ENCODE measurements at regions not wholly inside any gene's neighbourhood (a gene's known extent, or its start where the extent isn't known, plus 50 kb on each side); places are given as distances from the start of the nearest gene placed in this dataset.
"Not testable (repeated sequence)": the region's sequence is repeated elsewhere in the genome, so short reads cannot be mapped to it uniquely, and the experiment has no call there.

- DNase-seq (ENCODE audit: low spot score): no peak
Measured at GRCh38 chr4:138499627-138500026, 257.5 kb upstream of the SLC7A11 start.

GRCh38 chr4:138494931-138495330 lies 252.8 kb upstream of the SLC7A11 start:
- no peak for DNase-seq (ENCODE audit: low spot score)

GRCh38 chr4:138494116-138494515 lies 252.0 kb upstream of the SLC7A11 start:
- no peak for DNase-seq (ENCODE audit: low spot score)

GRCh38 chr4:138492176-138492575 lies 250.0 kb upstream of the SLC7A11 start:
- no peak for DNase-seq (ENCODE audit: low spot score)

- DNase-seq (ENCODE audit: low spot score): no peak
Measured at GRCh38 chr4:138488533-138488932, 246.4 kb upstream of the SLC7A11 start.

- DNase-seq (ENCODE audit: low spot score): peak; percentile 25
Measured at GRCh38 chr4:138487670-138488069, 245.5 kb upstream of the SLC7A11 start.

- DNase-seq (ENCODE audit: low spot score): no peak
Measured at GRCh38 chr4:138487230-138487629, 245.1 kb upstream of the SLC7A11 start.

- DNase-seq (ENCODE audit: low spot score): no peak
Measured at GRCh38 chr4:138485498-138485897, 243.3 kb upstream of the SLC7A11 start.

GRCh38 chr4:138475116-138475515 lies 233.0 kb upstream of the SLC7A11 start:
- no peak for DNase-seq (ENCODE audit: low spot score)

- no peak for DNase-seq (ENCODE audit: low spot score)
Measured at GRCh38 chr4:138473339-138473738, 231.2 kb upstream of the SLC7A11 start.

- no peak for DNase-seq (ENCODE audit: low spot score)
Measured at GRCh38 chr4:138460477-138461414, 218.6 kb upstream of the SLC7A11 start.

- no peak for DNase-seq (ENCODE audit: low spot score)
Measured at GRCh38 chr4:138458751-138459150, 216.6 kb upstream of the SLC7A11 start.

- DNase-seq (ENCODE audit: low spot score): not testable (repeated sequence)
Measured at GRCh38 chr4:138456349-138456748, 214.2 kb upstream of the SLC7A11 start.

- DNase-seq (ENCODE audit: low spot score): no peak
Measured at GRCh38 chr4:138455097-138455496, 212.9 kb upstream of the SLC7A11 start.

- DNase-seq (ENCODE audit: low spot score): no peak
Measured at GRCh38 chr4:138452826-138453225, 210.7 kb upstream of the SLC7A11 start.

GRCh38 chr4:138451276-138451663 lies 209.1 kb upstream of the SLC7A11 start:
- DNase-seq (ENCODE audit: low spot score): no peak

GRCh38 chr4:138450546-138451275 lies 208.6 kb upstream of the SLC7A11 start:
- no peak for DNase-seq (ENCODE audit: low spot score)

GRCh38 chr4:138449938-138450337 lies 207.8 kb upstream of the SLC7A11 start:
- DNase-seq (ENCODE audit: low spot score): no peak

GRCh38 chr4:138448169-138448568 lies 206.0 kb upstream of the SLC7A11 start:
- DNase-seq (ENCODE audit: low spot score): no peak

- DNase-seq (ENCODE audit: low spot score): no peak
Measured at GRCh38 chr4:138446456-138446855, 204.3 kb upstream of the SLC7A11 start.

- DNase-seq (ENCODE audit: low spot score): no peak
Measured at GRCh38 chr4:138445098-138445497, 202.9 kb upstream of the SLC7A11 start.

- DNase-seq (ENCODE audit: low spot score): no peak
Measured at GRCh38 chr4:138444260-138444659, 202.1 kb upstream of the SLC7A11 start.

GRCh38 chr4:138439143-138439581 lies 197.0 kb upstream of the SLC7A11 start:
- DNase-seq (ENCODE audit: low spot score): no peak
